Transverse colon (tissue), 4 donors: ENCODE measurements at regions not wholly inside any gene's neighbourhood (a gene's known extent, or its start where the extent isn't known, plus 50 kb on each side); places are given as distances from the start of the nearest gene placed in this dataset.

Source experiments
- DNase-seq: peaks from one replicate; pipeline ENCODE4 v3.0.0-alpha.2; 2019
- H3K27ac ChIP-seq, 4 donors: fragments of 200-600 bp; sonication (generic); 2 replicates each; pipeline ENCODE4 v1.5.1; 2016 to 2018; ENCODE audit warnings: inconsistent platforms in 4 of 4
- H3K27me3 ChIP-seq: fragments of 200-600 bp; sonication (generic); 2 replicates; pipeline ENCODE4 v1.5.1; 2017; ENCODE audit warnings: inconsistent platforms
- H3K36me3 ChIP-seq, 4 donors: fragments of 200-600 bp; sonication (generic); 2 replicates each; pipeline ENCODE4 v1.5.1; 2017 to 2019; ENCODE audit warnings: inconsistent platforms in 4 of 4
- H3K4me1 ChIP-seq, 4 donors: fragments of 200-600 bp; sonication (generic); 2 replicates each; pipeline ENCODE4 v1.5.1; 2017 to 2020; ENCODE audit warnings: inconsistent platforms in 4 of 4
- H3K4me3 ChIP-seq, 4 donors: fragments of 200-600 bp; sonication (generic); 1 replicate in 1 of 4; 2 replicates in 3 of 4; pipeline versions ENCODE4 v1.5.1 to v1.6.1; 2017 to 2019; ENCODE audit warnings: inconsistent platforms in 4 of 4
- H3K9me3 ChIP-seq, 2 donors: fragments of 200-600 bp; sonication (generic); 2 replicates each; pipeline ENCODE4 v1.5.1; 2017 to 2019; ENCODE audit warnings: inconsistent platforms in 2 of 2
- EP300 ChIP-seq: sonication (generic); formaldehyde crosslinking; IDR thresholded peaks from one replicate; pipeline ENCODE4 v1.6.1; 2017; ENCODE audit warnings: antibody characterized with exemption, low read depth
- POLR2A ChIP-seq: fragments of 450-650 bp; IDR thresholded peaks from one replicate; pipeline ENCODE4 v1.6.1; 2016; ENCODE audit warnings: antibody characterized with exemption, mild to moderate bottlenecking, moderate library complexity
- POLR2AphosphoS5 ChIP-seq, 3 donors: sonication (generic); formaldehyde crosslinking; IDR thresholded peaks; one replicate each; pipeline ENCODE4 v1.6.1; 2016; ENCODE audit warnings: antibody characterized with exemption in 3 of 3
- WGBS, 2 donors: methylation state at CpG; one replicate each; pipeline ENCODE4 v1.1.5; 2018; ENCODE audit warnings: low coverage in 1 of 2; 5-methylcytosine and 5-hydroxymethylcytosine counted together
- in situ Hi-C, 4 donors: fragments of 200-750 bp; cut with MboI; loops; one replicate each; pipeline versions ENCODE4 v1.15.0 to v1.15.1; 2017; ENCODE audit warnings: low sequenced_read_pairs in 3 of 4, low pct_ligation_motif_present in 1 of 4, low pct_unique_long_range_greater_than_20kb in 1 of 4
- intact Hi-C: fragments of 100-400 bp; cut with DNase I; formaldehyde crosslinking; loops from one replicate; pipeline ENCODE4 v1.15.1; 2023; ENCODE audit warnings: low total_unique reads
- TF ChIP-seq, protein P1 (sequence below), 5 experiments: fragments of 200-600 bp in 3 of 5; fragments of 450-650 bp in 2 of 5; sonication (generic) in 3 of 5; IDR thresholded peaks; 1 replicate in 2 of 5; 2 replicates in 3 of 5; pipeline ENCODE4 v1.5.1; 2016 to 2017; ENCODE audit warnings: antibody characterized with exemption in 5 of 5, inconsistent platforms in 3 of 5, mild to moderate bottlenecking in 2 of 5, moderate library complexity in 1 of 5

DNA sequence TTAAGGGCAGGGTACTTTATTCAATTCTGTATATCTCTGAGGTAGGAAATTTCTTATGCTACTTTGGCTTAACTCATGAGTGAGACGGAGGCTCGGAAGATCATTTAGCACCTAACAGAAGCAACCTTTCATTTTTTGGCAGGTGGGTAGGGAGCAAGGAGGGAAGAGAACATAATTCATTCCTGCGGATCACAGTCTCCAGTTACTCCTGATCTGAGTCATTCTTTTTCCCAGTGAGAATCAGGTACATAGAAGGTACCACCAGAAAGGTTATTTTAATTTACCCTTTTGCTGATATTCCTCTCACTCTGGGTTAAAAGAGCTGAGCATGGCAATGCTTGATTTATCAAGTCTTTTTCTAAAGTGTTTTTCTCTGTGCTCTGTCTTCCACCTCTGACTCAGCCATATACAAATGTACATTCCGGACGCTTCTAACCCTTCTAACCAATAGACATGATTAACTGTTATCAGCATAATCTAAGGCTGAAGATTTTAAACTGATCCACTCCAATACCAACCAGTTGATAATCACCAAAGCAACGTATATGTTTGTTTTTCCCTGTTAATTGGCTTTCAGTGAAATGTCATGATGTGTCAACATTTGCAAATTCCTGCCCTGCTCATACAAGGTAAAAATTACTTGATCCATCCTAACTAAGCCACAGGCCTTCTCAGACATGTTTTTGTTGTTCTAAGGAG lies 271.7 kb downstream of the DUSP10 start:
- H3K4me1 ChIP-seq, result no peaks in the 10 kb centered on the region
- in situ Hi-C loops (no loop called here), intact Hi-C loops (no loop called here)
- no peak for TF ChIP-seq EP300
- H3K36me3 ChIP-seq, result no peaks in the 10 kb centered on the region
- H3K9me3 ChIP-seq, result no peaks in the 10 kb centered on the region
- WGBS, 2 donors, result 50 to 67% methylated on average over 2 to 6 of the region's 6 CpGs
- no peak for DNase-seq
- H3K27me3 ChIP-seq, result no peaks in the 10 kb centered on the region
- no peak overlapping the region for H3K4me3 ChIP-seq
- H3K27ac ChIP-seq, result no peak overlapping the region

GRCh38 chr1:221473411-221473810 lies 268.5 kb downstream of the DUSP10 start:
- 69 to 78% methylated on average over 6 to 8 of the region's 8 CpGs for WGBS, 2 donors
- Histone ChIP-seq H3K36me3 (no peaks in the 10 kb centered on the region), H3K27me3 (no peaks in the 10 kb centered on the region), H3K4me3 (no peak overlapping the region), H3K9me3 (no peaks in the 10 kb centered on the region), H3K4me1 (peaks cover 0 to 5% (median 0%) of the 10 kb centered on the region in 4 donors), H3K27ac (no peak overlapping the region)
- in situ Hi-C loops, result no loop called here
- intact Hi-C loops, result no loop called here
- TF ChIP-seq POLR2A (no peak), EP300 (no peak), POLR2AphosphoS5 (IDR thresholded peaks at IDR 0.05) (no peak)
- TF ChIP-seq, protein P1, sequence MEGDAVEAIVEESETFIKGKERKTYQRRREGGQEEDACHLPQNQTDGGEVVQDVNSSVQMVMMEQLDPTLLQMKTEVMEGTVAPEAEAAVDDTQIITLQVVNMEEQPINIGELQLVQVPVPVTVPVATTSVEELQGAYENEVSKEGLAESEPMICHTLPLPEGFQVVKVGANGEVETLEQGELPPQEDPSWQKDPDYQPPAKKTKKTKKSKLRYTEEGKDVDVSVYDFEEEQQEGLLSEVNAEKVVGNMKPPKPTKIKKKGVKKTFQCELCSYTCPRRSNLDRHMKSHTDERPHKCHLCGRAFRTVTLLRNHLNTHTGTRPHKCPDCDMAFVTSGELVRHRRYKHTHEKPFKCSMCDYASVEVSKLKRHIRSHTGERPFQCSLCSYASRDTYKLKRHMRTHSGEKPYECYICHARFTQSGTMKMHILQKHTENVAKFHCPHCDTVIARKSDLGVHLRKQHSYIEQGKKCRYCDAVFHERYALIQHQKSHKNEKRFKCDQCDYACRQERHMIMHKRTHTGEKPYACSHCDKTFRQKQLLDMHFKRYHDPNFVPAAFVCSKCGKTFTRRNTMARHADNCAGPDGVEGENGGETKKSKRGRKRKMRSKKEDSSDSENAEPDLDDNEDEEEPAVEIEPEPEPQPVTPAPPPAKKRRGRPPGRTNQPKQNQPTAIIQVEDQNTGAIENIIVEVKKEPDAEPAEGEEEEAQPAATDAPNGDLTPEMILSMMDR (IDR thresholded peaks at IDR 0.05), result no peak
- no peak for DNase-seq

DNA sequence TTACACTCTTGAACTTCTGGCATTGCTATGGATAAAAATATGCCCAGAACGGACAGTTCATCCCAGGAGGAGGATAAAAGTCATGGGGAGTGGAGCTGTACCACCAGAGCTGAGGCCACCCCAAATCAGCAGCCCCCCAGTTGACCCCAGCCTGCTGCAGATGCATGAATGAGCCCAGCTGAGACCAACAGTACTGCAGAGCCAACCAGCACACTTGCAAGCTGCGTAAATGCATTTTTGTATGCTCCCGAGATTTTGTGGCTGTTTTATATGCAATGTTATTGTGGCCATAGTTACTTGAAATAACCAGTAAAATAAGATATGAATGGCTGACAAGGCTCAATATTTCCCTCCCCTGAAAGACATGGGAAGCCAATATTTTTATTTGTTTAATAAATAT lies 264.6 kb downstream of the DUSP10 start:
- in situ Hi-C loops (loop anchor here in 1 of 4 donors (25.0 kb wide), 1 partner anchor 985 kb away; no protein-coding TSS in a partner anchor), intact Hi-C loops (no loop called here)
- Histone ChIP-seq H3K4me1 (peaks cover 0 to 5% (median 0%) of the 10 kb centered on the region in 4 donors), H3K27ac (no peak overlapping the region), H3K9me3 (no peaks in the 10 kb centered on the region), H3K4me3 (no peak overlapping the region), H3K27me3 (no peaks in the 10 kb centered on the region), H3K36me3 (no peaks in the 10 kb centered on the region)
- 58% methylated on average over 3 of the region's 3 CpGs; no CpG with 5 or more reads in 1 of the 2 donors for WGBS, 2 donors
- TF ChIP-seq POLR2A (no peak), EP300 (no peak), POLR2AphosphoS5 (IDR thresholded peaks at IDR 0.05) (no peak)
- TF ChIP-seq, protein P1 (IDR thresholded peaks at IDR 0.05), result no peak
- no peak for DNase-seq

DNA sequence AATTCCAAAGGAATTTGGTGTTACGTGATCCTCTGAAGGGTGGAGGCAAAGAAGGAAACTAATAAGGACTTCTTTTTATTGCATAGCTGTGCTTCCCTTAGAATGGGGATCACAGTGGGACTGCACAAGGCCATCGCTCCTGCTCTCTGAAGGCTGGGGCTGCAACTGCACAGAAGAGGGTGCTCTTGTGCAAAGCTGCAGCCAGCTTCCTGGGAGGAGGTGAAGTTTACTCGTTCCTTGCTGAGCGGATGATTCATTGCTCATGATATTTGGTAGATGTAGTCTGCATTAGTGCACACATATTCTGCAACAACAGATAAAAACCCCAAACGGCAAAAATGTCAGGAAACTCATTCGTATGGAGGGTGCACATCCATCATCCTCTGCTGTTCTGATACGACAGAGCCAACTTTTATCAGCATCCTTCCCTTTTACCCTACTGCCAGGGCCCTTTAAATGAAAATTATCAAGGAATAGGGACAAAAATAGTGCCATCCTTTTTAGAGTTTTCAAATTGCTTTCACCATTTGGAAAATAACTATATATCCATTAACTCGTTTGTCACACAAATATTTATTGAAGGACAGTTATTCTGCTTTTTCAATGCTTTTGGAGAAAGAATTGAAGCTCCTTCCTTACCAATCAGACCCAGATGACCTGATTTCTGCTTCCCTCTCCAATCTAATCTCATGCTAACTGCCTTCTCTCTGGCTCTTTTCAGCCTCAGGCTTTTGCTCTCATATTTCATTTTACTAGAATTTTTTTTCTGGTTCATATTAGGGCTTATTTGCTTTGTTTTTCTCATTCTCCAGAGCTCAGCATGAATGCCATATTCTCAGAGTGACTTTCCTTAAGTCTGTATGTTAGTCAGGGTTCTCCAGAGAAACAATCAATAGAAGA lies 263.6 kb downstream of the DUSP10 start:
- DNase-seq, result peak; percentile 33
- no peaks in the 10 kb centered on the region for H3K9me3 ChIP-seq
- in situ Hi-C loops (loop anchor here in 1 of 4 donors (25.0 kb wide), 1 partner anchor 984 kb away; no protein-coding TSS in a partner anchor), intact Hi-C loops (no loop called here)
- TF ChIP-seq, protein P1 (IDR thresholded peaks at IDR 0.05), result peak in 3 of 5 experiments; percentile 32 to 40 (median 34)
- no peak for TF ChIP-seq POLR2A
- WGBS, 2 donors, result 22 to 30% methylated on average over 5 to 8 of the region's 8 CpGs
- peaks cover 0 to 5% (median 0%) of the 10 kb centered on the region in 4 donors for H3K4me1 ChIP-seq
- no peaks in the 10 kb centered on the region for H3K27me3 ChIP-seq
- H3K27ac ChIP-seq, result no peak overlapping the region
- H3K4me3 ChIP-seq, result no peak overlapping the region
- no peaks in the 10 kb centered on the region for H3K36me3 ChIP-seq
